Activated CD4-positive, alpha-beta T cell treated with anti-CD3 and anti-CD28 coated beads, Interleukin-2, Interleukin-6, amounts not matched to agents 100 ng/mL and 50 ng/mL, durations not matched to agents 16 hours and 8 hours (primary cell): ENCODE measurements at regions not wholly inside any gene's neighbourhood (a gene's known extent, or its start where the extent isn't known, plus 50 kb on each side); places are given as distances from the start of the nearest gene placed in this dataset.

Experiments
- DNase-seq: peaks from one replicate; pipeline ENCODE4 v3.0.0-alpha.2; 2020

GRCh38 chr13:37406031-37406430 lies 192.5 kb downstream of the POSTN start:
- DNase-seq = no peak

GRCh38 chr13:37403776-37404527 lies 194.6 kb downstream of the POSTN start:
- no peak for DNase-seq

- DNase-seq = no peak
Measured at GRCh38 chr13:37401721-37402120, 196.8 kb downstream of the POSTN start.

GRCh38 chr13:37397535-37397934 lies 201.0 kb downstream of the POSTN start:
- no peak for DNase-seq

DNA sequence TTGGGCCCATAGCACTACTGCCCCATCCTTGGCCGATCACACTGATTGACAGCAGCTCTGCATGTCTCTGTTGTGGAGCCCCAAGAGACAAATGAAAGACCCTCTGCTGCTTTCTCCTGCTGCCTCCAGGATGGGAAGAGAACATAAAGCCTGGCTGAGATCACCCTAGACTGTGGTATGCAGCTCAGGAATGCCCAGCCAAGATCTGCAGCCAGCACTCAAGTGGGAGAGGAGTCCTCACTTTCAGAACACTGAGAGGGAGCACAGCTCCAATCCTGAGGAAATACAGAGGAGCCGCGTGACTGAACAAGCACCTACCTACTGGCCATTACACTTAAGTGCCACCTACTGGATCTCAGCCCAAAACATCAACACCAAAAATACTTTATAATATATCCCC lies 203.0 kb downstream of the POSTN start:
- no peak for DNase-seq

DNA sequence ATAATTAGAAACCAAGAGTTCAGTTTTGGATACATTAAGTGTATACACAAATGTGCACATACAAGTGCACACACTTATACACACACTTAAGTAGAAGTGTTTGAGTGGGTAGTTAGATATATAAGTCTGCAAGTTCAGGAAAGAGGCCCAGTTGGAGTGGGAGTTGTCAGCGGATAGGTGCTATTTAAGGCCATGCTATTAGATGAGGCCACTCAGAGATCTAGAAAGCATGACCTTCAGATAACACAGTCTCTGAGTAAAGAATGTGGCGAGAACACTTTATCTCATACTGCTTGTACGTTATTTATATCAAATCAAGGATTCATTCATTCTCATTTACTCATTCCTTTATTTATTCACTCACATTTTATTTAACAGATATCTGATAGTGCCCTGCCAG lies 206.2 kb downstream of the POSTN start:
- DNase-seq = no peak

DNA sequence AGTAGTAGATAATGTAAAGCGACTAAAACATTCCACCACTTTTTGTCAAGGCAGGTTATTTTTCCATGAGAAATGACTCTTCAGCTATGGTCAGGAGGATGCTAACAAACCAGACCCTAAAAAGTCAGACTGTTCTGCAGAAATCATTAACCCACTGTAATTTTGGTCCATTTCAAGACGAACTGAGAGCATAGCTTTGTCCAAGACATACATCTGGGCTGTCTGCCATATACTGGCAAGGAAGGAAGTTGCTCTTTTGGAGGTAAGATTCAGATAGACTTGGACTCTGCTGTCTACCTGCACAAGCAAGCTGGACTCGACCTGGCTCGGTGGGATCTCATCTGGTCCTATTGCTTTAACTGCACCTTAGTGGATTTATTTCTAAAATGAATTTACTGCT lies 207.8 kb downstream of the POSTN start:
- DNase-seq = no peak

- no peak for DNase-seq
Measured at GRCh38 chr13:37385956-37386670, 212.5 kb downstream of the POSTN start.

DNA sequence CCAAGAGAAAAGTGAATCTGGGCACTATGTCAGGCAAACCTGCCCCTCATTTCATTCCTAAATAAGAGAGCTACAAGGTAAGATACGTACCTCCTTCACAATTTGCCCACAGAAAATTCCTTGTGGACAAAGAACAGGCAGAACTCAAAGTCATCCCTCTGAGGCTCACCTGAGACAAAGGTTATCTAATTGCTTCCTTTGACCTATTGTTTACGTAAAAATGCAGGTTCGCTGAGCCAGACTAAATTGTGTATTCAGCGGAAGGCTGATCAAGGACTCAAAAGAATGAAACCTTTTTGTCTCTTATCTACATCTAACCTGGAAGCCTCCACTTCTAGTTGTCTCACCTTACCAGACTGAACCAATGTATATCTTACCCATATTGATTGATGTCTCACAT lies 213.3 kb downstream of the POSTN start:
- DNase-seq = no peak

GRCh38 chr13:37383856-37384370 lies 214.7 kb downstream of the POSTN start:
- no peak for DNase-seq

DNA sequence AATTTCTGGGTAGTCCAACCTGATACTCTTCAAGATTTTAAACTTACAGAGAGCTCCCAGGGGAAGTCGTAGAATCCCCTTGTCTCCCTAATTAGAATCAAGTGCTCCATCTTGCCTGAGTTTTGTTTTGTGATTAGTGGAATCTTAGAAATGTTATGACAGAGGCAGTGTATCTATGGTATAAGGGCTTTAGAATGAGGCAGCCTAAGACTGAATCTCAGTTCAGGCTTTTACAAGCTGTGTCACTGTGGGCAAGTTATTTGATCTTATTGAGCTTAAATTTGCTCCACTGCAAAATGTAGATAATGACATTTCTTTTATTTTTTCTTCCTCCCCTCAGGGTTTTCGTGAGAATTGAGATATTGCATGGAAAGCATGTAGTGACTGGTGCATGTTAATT lies 215.5 kb downstream of the POSTN start:
- DNase-seq = no peak

DNA sequence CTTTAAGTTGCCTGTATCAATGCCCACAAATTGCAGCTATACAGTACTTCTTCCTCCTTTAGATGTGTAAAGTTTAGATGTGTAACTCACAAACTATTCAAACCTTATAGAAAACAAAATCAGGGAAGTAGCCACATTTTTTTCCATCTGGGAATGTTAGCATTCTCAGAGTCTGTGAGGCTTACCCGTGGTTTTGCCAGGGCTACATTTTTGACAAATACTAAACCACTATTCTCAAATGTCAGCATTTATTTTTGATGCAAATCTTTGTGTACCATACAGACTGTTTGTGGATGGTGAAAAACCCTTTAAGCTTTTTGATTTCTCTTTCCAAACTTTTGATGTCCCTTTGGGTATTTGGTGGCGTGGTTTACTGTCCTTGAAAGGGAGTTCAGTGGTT lies 216.4 kb downstream of the POSTN start:
- DNase-seq = no peak

GRCh38 chr13:37381502-37381901 lies 217.1 kb downstream of the POSTN start:
- DNase-seq = no peak

DNA sequence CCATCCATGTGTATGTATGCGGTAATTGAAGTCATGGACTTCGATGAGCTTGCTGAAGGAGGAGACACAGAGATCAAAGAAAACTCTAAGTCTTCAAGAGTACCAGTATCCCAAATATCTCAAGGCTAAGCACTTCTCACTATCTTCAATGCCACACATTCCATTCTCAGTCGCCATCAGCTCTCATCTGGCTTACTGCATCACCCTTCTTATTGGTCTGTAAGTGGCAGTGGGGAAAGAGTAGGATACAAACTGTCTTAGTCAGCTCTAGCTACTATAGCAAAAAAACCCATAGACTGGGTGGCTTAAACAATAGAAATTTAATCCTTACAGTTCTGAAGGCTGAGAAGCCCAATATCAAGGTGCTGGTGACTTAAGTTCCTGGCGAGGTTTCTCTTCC lies 218.7 kb downstream of the POSTN start:
- DNase-seq = no peak

DNA sequence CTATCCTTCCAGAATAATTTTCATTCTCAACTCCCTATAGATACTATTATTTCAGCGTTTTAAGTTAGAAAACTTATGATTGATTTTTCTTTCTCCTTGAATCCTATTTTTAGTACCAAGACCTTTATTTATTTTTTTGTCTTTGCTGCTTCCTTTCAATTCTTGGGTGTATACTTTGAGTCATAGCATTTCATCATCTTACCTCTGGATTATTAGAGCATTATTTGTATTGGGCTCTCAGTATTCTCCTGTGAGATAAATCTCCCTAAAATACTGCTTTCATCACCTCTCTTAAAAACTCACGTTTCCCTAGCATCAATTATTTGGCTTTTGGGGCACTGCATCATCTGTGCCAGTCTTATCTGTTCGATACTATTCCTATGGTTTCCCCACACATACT lies 222.8 kb downstream of the POSTN start:
- DNase-seq = no peak

GRCh38 chr13:37375071-37375470 lies 223.5 kb downstream of the POSTN start:
- DNase-seq = no peak

- DNase-seq = no peak
Measured at GRCh38 chr13:37369616-37370015, 229.0 kb downstream of the POSTN start.

GRCh38 chr13:37368501-37368900 lies 230.1 kb downstream of the POSTN start:
- no peak for DNase-seq

GRCh38 chr13:37366044-37366770 lies 232.4 kb downstream of the POSTN start:
- DNase-seq = no peak

GRCh38 chr13:37365496-37365895 lies 233.1 kb downstream of the POSTN start:
- DNase-seq = no peak

- DNase-seq = no peak
Measured at GRCh38 chr13:37364956-37365355, 233.6 kb downstream of the POSTN start.

GRCh38 chr13:37364007-37364406 lies 234.6 kb downstream of the POSTN start:
- DNase-seq = no peak

- no peak for DNase-seq
Measured at GRCh38 chr13:37361608-37362007, 237.0 kb downstream of the POSTN start.

- no peak for DNase-seq
Measured at GRCh38 chr13:37360556-37360955, 238.0 kb downstream of the POSTN start.
